Skin epidermis (tissue), 12 donors: ENCODE measurements at regions not wholly inside any gene's neighbourhood (a gene's known extent, or its start where the extent isn't known, plus 50 kb on each side); places are given as distances from the start of the nearest gene placed in this dataset.

Experiments
- H3K27ac ChIP-seq, 21 experiments: fragments of 200-600 bp; sonication (generic) in 11 of 21; one replicate each; pipeline ENCODE4 v1.5.0; 2020; ENCODE audit warnings: mild to moderate bottlenecking in 3 of 21, inconsistent platforms in 2 of 21, moderate library complexity in 2 of 21
- H3K4me3 ChIP-seq, 7 experiments: fragments of 200-600 bp; sonication (generic) in 2 of 7; one replicate each; pipeline ENCODE4 v1.5.0; 2020; ENCODE audit warnings: inconsistent platforms in 2 of 7, mild to moderate bottlenecking in 2 of 7, moderate library complexity in 1 of 7

DNA sequence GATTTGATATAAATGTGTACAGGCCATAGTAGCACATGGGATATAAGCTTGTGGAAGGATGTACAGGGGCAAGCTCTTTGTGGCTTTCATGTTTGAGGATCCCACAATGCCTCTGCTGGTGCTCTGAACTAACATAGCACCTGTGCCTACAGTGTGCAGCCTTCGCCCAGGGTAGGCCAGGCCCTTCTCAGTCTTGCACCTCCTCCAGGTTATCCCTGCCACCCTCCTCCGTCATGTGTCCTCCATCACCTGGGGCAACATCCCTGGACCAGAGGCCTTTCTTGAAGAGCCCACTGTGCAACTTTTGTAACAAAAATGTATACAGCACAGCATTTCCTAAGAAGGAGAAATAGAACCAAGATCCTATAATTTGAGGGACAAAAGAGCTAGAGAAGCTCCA is 306.8 kb downstream of the IRS2 start:
- no peak overlapping the region for H3K27ac ChIP-seq
- H3K4me3 ChIP-seq, result no peak overlapping the region

DNA sequence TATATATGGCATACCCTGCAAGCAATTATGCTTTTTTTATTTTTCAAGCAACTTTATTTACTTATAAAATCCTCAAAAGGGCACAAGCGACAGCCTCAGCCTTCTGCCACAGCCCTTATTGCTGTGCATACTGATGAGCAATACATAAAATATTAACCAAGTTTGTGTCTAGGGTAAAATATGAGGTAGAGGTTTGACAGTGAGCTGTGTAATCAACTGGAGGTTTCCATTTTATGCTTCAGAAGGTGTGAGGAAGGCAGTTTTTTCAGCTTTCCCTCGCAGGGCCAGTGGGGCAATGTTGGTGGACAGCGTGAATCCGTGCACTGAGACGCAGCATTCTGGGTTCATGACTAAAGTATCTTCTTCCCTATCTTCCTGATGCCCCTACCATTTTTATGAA is 310.4 kb downstream of the IRS2 start:
- H3K4me3 ChIP-seq, result no peak overlapping the region
- no peak overlapping the region for H3K27ac ChIP-seq

- Histone ChIP-seq H3K4me3 (no peak overlapping the region), H3K27ac (no peak overlapping the region)
Measured at GRCh38 chr13:109468123-109468522, 318.3 kb downstream of the IRS2 start.

- H3K27ac ChIP-seq, result no peak overlapping the region
- H3K4me3 ChIP-seq, result no peak overlapping the region
Measured at GRCh38 chr13:109465148-109465547, 321.2 kb downstream of the IRS2 start.

DNA sequence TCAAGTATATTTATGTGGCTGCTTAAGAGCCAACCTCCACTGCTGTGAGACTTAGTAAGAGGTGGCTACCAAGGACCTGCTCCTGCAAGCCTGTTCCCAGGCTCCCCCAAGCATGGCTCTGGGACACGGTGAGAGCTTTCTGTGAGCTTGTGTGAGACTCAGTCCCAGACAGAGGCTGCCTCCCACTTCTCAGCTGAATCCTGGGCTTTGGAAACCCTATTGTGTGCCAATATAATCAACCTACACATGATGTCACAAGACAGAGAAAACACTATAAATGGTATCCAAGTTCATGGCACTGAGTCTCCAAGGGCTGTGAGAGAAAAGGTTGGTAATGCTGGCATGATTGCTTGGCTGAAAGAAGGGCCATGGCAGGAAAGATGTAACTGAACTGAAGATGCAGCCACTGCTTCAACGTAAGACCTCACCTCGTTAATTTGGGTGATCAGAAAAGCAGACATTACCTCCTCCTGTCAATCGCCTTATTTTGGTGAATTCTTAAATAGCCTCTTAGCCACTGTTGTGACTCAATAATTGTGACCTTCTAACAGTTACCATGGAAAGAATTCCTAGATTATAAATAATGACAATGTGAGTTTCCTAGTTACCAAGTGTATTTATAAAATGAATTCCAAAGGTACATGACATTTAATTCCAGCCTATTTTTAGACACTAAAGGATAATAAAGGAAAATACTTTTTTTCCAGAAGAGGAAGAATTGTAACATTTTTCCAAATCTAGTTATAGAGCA is 332.0 kb downstream of the IRS2 start:
- Histone ChIP-seq H3K27ac (no peak overlapping the region), H3K4me3 (no peak overlapping the region)

DNA sequence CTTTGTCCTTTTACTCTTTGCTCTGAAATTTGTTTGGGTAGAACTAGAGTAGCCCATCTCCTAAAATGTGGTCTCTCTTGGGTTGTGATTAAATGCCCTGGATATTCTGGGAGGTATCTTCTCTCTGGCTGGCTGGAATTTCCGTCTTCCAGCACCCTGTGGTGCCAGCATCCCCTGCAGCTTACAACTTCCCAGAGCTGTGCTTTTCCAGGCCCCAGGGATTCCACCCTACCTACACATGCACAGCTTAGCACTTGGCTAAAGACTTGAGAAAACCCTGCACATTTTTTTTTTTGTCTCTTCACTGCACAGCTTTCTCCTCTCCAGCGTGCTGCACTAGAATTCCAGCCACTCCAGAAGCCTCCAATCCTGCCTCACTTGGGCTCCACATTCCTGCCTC is 334.7 kb downstream of the IRS2 start:
- Histone ChIP-seq H3K27ac (no peak overlapping the region), H3K4me3 (no peak overlapping the region)

DNA sequence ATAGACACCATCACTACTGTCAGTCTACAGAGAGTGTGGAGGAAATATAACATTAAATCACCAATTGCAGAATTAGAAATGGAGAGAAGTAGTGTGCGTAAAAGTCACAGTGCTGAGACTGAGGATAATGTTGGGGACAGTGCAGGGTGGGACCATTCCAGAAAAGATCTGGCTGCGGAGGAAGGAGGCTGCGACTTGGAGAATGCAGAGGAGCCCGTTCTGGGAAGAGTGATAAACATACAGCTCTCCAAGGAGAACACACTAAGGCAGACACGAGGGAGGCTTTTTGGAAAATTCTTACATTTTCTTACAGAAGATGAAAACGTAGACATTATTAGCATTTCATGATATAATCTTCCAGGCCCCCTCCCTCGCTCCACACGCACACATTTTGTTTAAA is 337.8 kb downstream of the IRS2 start:
- H3K27ac ChIP-seq, result no peak overlapping the region
- no peak overlapping the region for H3K4me3 ChIP-seq

- no peak overlapping the region for H3K27ac ChIP-seq
- no peak overlapping the region for H3K4me3 ChIP-seq
Measured at GRCh38 chr13:109447667-109448066, 338.7 kb downstream of the IRS2 start.

DNA sequence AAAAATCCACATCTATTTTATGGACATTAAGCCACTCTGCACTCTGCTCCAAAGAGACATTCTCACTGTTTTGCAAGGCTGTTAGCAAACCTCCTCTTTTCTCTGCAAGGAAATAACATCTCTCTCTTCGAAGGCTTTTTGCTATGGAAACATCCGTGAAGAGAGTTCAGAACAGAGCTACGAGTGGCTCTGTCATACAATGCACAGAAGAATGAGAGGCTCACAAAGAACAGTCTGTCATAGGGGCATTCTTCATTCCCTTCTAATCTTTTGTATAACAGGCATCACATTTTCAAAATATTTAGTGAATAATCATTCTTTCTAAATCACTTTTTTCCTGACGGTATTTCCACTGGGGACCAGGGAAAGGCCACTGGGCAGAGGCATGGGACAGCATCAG is 346.1 kb downstream of the IRS2 start:
- H3K4me3 ChIP-seq, result no peak overlapping the region
- H3K27ac ChIP-seq, result no peak overlapping the region

GRCh38 chr13:109439813-109440212 is 346.6 kb downstream of the IRS2 start:
- H3K27ac ChIP-seq, result no peak overlapping the region
- no peak overlapping the region for H3K4me3 ChIP-seq

DNA sequence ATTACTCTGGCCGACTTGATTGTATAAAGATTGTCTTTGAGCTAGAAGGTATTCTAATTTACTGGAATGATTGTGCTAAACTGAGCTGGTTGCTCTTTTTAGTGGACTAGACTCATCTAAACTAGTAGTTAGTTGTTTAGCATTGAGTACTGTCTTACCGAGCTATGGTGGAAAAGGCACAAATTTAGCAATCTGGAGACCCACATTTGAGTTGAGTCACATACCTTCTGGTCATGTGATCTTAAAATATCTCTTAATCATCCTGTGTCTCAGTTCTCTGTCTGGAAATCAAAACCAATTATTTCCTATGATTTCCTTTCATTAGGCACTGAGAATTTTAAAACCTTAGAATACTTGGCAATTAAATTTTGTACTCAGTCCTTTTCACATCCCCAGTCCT is 349.5 kb downstream of the IRS2 start:
- Histone ChIP-seq H3K27ac (no peak overlapping the region), H3K4me3 (no peak overlapping the region)

- H3K27ac ChIP-seq, result no peak overlapping the region
Measured at GRCh38 chr13:109436055-109436622, 350.2 kb downstream of the IRS2 start.

DNA sequence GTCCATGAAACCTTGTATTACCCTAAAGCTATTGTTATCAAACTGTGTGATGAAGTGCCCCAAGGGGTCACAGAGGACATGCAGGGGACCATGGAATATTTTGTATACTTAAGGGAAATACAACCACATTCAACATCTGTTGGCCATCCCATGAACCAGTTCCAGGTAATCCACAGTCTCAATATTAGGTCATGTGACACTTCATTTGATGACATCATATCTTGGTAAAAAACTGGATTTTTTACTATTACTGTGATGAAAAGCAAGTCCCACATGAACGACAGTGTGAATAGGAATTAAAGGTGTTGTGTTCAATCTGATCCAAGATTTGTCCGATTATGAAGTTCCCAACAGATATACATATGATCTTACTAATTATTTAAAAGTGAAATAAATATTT is 355.2 kb downstream of the IRS2 start:
- H3K27ac ChIP-seq, result no peak overlapping the region
- no peak overlapping the region for H3K4me3 ChIP-seq

More at GRCh38 chr13:109436055-109436622, 350.2 kb downstream of the IRS2 start:
- no peak overlapping the region for H3K4me3 ChIP-seq

DNA sequence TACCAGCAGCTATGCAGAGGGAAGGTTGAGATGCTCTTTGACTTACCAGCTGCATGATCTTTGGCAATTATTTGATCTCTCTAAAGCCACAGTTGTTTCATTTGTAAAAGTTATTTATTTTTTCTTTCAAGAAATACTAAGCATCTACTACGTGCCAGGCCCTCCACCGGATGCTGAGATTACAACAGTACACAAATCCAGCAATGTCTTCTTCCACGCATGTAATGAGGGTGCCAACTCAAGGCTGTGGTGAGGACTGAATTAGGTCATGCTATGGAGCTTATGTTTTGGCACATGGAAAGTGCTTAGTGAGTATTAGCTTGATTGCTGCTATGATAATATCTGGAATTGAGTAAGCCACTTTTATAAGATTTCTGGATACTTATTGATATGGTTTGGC is 358.2 kb downstream of the IRS2 start:
- Histone ChIP-seq H3K4me3 (no peak overlapping the region), H3K27ac (no peak overlapping the region)

DNA sequence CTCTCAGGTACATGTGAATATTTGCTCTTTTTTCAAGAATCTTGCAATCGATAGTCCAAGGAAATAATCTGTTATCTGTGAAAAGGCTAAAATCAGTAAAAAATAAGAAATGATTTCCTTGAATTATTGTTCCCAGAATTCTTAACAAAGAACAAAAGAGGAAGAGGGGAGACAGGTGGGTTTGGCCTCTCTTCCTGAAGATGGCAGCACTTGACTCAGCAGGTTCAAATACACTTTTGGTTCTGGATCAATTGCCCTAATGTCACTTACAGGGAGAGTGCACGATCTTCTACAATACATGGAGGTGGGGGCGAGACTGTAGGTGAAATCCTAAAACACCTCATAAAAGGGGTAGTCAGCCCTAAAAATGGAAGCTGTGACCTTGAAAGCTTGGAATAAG is 358.7 kb downstream of the IRS2 start:
- H3K27ac ChIP-seq, result no peak overlapping the region
- H3K4me3 ChIP-seq, result no peak overlapping the region

DNA sequence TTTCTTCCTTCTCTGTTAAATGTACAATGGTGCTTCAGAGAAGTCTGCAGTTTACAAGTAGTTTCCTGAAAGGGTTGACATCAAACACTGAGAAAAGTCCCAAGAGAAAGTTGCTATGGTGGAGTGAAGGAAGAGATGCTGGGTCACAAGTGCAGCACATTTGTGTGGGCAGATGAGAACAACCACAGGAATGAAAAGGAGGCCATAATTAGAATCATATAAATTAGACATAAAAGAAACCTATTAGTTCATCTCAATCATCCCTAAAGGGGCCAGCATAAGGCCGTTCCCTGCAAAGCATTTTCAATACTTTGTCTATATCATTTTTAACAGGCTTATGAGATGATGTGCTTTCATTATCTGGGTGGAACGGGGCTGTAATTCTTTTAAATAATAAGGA is 359.2 kb downstream of the IRS2 start:
- no peak overlapping the region for H3K4me3 ChIP-seq
- H3K27ac ChIP-seq, result no peak overlapping the region

DNA sequence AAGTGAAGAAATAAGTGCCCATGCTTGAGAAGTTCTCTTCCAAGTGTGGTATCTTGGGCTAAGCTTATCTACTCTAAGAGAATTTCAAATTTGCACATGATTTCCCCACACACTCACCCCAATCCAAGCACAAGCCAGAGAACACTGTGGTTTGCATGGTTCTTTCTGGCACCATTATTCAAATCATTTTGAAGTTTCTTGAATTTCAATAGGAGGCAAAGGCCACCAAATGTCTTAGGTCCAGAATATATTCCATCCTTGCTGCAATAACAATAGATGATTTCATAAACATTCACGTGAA is 359.7 kb downstream of the IRS2 start:
- Histone ChIP-seq H3K27ac (no peak overlapping the region), H3K4me3 (no peak overlapping the region)

DNA sequence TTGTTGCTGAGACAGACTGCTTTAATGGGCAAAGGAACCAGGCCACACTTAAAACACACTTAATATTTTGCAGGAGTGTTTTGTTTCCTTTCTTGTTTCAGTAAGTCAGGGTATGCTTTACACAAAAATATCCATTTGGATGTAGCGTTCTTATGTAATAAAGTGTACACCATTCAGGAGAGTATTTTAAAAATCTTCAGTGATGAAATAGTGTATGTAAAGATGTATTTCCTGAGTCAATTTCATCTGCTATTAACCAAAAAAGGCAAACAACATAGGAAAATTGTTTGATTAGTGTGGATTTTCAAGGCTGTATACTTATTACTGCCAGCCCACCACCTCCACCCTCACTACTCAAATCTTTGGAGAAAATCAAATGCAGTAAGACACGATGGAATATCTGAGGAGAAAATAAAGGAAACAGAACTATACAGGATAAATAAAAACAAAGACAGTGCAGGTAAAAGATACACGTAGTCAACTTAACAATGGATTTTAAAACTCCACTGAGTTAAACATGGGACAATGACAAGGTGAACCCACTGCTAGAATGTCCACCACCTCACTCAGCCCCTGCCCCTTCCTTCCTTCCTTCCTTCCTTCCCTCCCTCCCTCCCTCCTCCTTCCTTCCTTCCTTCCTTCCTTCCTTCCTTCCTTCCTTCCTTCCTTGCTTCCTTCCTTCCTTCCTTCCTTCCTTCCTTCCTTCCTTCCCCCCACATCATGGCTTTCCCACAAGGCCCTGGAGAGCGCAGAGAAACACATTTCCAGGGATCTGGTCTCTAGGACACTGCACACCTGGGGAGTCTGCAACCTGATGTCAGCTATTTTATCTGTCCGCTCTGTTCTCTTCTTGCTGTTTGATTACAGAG is 360.3 kb downstream of the IRS2 start:
- Histone ChIP-seq H3K27ac (no peak overlapping the region), H3K4me3 (no peak overlapping the region)

DNA sequence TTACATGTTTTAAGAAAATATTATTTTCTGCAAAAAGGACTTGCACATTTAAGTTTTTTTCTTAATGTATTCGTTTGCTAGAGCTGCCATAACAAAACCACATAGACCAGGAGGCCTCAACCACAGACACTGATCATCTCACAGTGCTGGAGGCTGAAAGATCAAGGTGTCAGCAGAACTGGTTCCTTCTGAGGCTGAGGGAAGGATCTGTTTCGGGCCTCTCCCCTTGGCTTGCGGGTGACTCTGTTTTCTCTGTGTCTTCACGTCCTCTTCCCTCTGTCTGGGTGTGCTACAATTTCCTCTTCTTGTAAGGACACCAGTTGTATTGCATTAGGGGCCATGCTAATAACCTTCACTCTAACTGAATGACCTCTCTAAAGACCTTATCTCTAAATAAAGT is 364.2 kb downstream of the IRS2 start:
- no peak overlapping the region for H3K27ac ChIP-seq

DNA sequence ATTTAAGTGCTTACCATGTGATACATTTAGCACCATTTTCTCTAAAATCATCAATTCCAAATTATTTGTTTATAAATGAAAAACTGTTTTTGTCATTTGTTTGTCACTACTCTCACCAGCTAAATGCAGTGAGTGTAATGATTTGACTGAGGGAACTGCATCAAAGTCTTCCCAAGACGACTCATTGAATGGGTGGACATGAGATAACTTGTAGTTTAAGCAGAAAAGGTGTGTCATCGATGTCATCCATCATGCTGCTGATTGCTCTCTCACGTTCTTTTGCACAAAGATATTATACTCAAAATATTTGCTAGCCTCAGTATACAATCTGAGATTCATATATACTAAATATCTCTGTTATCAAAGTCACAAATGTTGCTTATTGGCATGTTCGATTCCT is 366.5 kb downstream of the IRS2 start:
- Histone ChIP-seq H3K27ac (no peak overlapping the region), H3K4me3 (no peak overlapping the region)

More for the DNA sequence above, 364.2 kb downstream of the IRS2 start:
- H3K4me3 ChIP-seq, result no peak overlapping the region

GRCh38 chr13:109418111-109418510 is 368.3 kb downstream of the IRS2 start:
- Histone ChIP-seq H3K27ac (no peak overlapping the region), H3K4me3 (no peak overlapping the region)
